HG02884 (cell line): ENCODE measurements at regions not wholly inside any gene's neighbourhood (a gene's known extent, or its start where the extent isn't known, plus 50 kb on each side); places are given as distances from the start of the nearest gene placed in this dataset.
"Not testable (repeated sequence)": the region's sequence is repeated elsewhere in the genome, so short reads cannot be mapped to it uniquely, and the experiment has no call there.

Experiments used
- ATAC-seq: cut with Tn5 transposase; IDR thresholded peaks from one replicate; pipeline ENCODE4 v1.9.1; 2021; ENCODE audit warnings: mild to moderate bottlenecking, moderate library complexity; ENCODE audit not compliant: unreplicated experiment

GRCh38 chrX:81348388-81348787 lies 146.5 kb downstream of the SH3BGRL start:
- ATAC-seq = peak; percentile 52

- ATAC-seq = no peak
Observed at GRCh38 chrX:81354954-81355353, 153.1 kb downstream of the SH3BGRL start.

DNA sequence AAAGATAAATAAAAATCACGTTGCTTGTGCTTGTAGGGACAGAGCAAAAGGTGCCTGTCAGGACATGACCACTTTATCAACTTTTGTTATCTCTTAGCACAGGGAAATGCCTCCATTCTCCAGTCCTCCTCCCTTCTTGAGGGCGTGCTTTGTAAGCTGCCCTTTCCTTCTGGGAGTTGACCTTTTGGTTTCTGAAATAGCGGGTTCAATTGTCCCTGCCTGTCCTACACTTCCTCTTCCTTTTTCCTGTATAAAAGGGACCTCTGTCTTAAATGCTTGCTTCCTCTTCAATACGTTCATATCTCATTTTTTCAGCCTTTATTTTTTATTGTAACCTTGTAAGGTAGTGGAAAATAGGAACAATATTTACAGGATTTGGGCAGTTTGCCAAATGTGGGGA lies 153.5 kb downstream of the SH3BGRL start:
- no peak for ATAC-seq

- ATAC-seq = no peak
Observed at GRCh38 chrX:81367291-81367690, 165.4 kb downstream of the SH3BGRL start.

DNA sequence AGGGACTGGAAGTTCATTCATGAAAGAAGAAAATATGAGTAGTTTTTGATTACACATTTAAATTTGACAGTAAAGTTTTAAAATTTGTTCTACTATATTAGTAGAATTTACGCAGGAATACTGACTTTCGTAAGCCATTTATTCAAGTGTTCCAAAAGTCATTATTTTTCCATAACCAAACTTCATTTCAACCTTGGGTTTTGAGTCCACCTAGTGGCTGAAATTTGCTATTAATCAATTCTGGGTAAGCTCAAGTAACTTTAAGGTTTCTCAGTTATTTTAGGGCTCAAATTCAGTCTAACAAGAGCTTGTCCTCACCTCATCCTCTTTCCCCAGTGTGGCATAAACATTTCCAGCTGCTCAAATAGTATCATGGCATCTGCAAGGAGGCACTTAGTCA lies 175.4 kb downstream of the SH3BGRL start:
- ATAC-seq = no peak

DNA sequence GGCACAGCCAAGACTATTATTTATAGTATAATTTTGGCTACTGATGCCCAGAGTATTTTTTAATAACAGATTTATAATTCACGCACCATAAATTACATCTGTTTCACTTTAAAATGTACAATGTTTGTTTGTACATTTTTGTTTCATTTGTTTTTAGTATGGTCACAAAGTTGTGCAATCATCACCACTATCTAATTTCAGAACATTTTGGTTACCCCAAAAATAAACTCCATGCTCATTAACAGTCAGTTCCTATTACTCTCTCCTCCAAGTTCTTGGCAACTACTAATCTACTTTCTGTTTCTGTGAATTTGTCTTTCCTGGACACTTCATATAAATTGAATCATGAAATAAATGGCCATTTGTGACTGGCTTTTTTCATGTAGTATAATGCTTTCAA lies 176.7 kb downstream of the SH3BGRL start:
- no peak for ATAC-seq

DNA sequence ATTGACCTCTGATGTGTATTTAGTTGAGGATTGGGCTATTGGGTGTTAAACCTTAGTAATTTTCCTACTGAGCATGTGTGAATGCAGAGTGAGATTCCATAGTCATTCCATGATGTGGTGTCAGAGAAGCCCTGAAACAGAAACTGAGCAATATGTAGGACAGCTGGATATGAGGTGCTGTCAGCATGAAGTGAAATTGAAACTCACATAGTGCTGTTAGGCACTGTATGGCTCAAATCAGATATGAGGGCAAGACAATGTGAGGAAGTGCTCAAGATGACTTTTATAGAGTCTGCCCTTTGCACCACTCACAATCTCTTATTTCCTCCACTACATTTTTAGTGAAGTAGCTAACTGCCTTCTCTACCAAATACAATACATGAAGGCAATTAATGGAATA lies 188.3 kb downstream of the SH3BGRL start:
- ATAC-seq = peak; percentile 95

DNA sequence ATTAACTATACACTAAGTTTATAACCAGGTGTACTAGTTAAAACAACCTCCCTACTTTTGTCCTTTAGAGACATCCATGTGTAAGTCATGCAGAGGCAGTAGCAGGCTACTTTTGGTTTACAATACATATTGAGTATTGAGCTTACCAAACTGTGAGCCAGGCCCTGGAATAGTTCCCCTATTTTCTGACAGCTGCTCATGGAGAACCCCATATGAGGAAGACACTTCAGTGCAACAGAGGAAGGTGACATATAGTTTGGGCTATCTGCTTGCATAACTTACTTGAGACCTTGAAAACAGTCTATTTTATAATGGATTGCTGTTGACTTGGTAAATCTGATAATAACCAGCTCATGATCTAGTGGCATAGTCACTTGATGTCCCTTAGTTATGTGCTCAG lies 190.5 kb downstream of the SH3BGRL start:
- no peak for ATAC-seq

- ATAC-seq = no peak
Observed at GRCh38 chrX:81405781-81406180, 203.9 kb downstream of the SH3BGRL start.

- no peak for ATAC-seq
Observed at GRCh38 chrX:81411517-81411916, 209.6 kb downstream of the SH3BGRL start.

GRCh38 chrX:81412428-81412827 lies 210.5 kb downstream of the SH3BGRL start:
- no peak for ATAC-seq

GRCh38 chrX:81412857-81413256 lies 211.0 kb downstream of the SH3BGRL start:
- ATAC-seq = not testable (repeated sequence)

DNA sequence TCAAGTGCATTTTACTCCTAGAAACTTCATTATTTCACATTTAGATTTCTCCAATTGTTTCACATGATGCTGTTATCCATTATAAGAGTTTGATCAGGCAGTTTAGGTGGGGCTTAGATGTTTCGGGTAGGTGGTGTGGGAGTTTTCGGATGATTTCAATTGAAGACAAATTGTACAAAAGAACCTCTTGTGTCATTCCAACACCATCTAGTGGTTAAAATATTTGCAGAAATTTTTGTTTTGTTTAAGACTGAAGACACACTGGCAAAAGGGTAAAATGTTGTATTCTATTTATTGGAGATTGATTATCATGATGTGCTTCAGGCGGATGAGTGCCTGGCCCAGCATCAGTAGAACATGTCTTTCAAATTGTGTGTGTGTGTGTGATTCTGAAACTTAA lies 212.7 kb downstream of the SH3BGRL start:
- no peak for ATAC-seq
